HCT116 (cell line): ENCODE measurements at regions not wholly inside any gene's neighbourhood (a gene's known extent, or its start where the extent isn't known, plus 50 kb on each side); places are given as distances from the start of the nearest gene placed in this dataset.

ENCODE experiments used
- EGR1 ChIP-seq: IDR thresholded peaks from 2 replicates; pipeline ENCODE4 v1.6.1; 2012; ENCODE audit warnings: low read depth
- EZH2 ChIP-seq: fragments of 200-600 bp; sonication (generic); IDR thresholded peaks from 2 replicates; pipeline ENCODE4 v1.6.1; 2017; ENCODE audit warnings: antibody characterized with exemption, mixed run types
- POLR2A ChIP-seq: IDR thresholded peaks from 2 replicates; pipeline ENCODE4 v1.7.0; 2011; ENCODE audit warnings: borderline replicate concordance; ENCODE audit not compliant: insufficient read depth, insufficient read length; ENCODE audit errors: extremely low read depth
- POLR2AphosphoS5 ChIP-seq: IDR thresholded peaks from 2 replicates; pipeline ENCODE4 v1.6.1; 2011; ENCODE audit warnings: mild to moderate bottlenecking, low read depth, low read length, moderate library complexity
- RAD21 ChIP-seq: IDR thresholded peaks from 2 replicates; pipeline ENCODE4 v1.6.1; 2012; ENCODE audit warnings: low read depth, mild to moderate bottlenecking
- SIN3A ChIP-seq: IDR thresholded peaks from 2 replicates; pipeline ENCODE4 v1.6.1; 2012; ENCODE audit warnings: low read depth
- SRF ChIP-seq: IDR thresholded peaks from 2 replicates; pipeline ENCODE4 v1.6.1; 2012; ENCODE audit warnings: low read depth
- TCF7L2 ChIP-seq: IDR thresholded peaks from 2 replicates; pipeline ENCODE4 v1.7.0; 2011; ENCODE audit warnings: borderline replicate concordance, inconsistent platforms; ENCODE audit not compliant: insufficient read depth, insufficient read length; ENCODE audit errors: extremely low read depth
- YY1 ChIP-seq: IDR thresholded peaks from 2 replicates; pipeline ENCODE4 v1.6.1; 2011; ENCODE audit warnings: low read length, low read depth, moderate library complexity, mild to moderate bottlenecking; ENCODE audit not compliant: insufficient replicate concordance; ENCODE audit errors: extremely low read depth
- TF ChIP-seq, protein P1 (sequence below), 3 experiments: fragments of 200-600 bp in 1 of 3; sonication (generic) in 1 of 3; IDR thresholded peaks in 2 of 3; conservative IDR thresholded peaks in 1 of 3; 2 replicates each; pipeline ENCODE4 v1.5.1; 2012 to 2017; ENCODE audit warnings: low read depth in 2 of 3, low read length in 2 of 3, antibody characterized with exemption in 1 of 3, borderline replicate concordance in 1 of 3, control low read depth in 1 of 3, mild to moderate bottlenecking in 1 of 3, mixed read lengths in 1 of 3, mixed run types in 1 of 3, moderate library complexity in 1 of 3; ENCODE audit not compliant: insufficient read depth in 1 of 3
- TF ChIP-seq, protein P2 (sequence below): IDR thresholded peaks from 2 replicates; pipeline ENCODE4 v1.6.1; 2012
- TF ChIP-seq, protein P3 (sequence below): IDR thresholded peaks from 2 replicates; pipeline ENCODE4 v1.6.1; 2012; ENCODE audit warnings: low read depth

DNA sequence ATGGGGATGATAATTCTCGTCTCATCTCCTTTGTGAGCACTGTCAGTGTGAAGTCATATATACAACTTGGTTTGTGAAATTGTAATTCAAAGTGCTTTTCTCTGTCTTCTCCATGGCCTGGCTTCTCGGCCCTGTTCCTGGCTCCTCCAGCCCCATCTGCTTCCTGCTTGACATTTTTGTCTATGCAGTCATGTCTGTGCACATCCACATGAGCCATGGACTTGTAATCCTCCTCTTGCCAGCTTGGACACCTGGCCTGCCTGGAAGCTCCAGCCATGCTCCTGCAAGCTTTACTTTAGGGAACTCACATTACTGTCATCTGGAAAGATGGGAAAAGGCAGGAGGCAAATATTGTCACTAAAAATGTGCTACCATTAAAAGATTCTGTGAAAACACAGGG, 576.0 kb upstream of the DPP6 start:
- TF ChIP-seq, protein P1, sequence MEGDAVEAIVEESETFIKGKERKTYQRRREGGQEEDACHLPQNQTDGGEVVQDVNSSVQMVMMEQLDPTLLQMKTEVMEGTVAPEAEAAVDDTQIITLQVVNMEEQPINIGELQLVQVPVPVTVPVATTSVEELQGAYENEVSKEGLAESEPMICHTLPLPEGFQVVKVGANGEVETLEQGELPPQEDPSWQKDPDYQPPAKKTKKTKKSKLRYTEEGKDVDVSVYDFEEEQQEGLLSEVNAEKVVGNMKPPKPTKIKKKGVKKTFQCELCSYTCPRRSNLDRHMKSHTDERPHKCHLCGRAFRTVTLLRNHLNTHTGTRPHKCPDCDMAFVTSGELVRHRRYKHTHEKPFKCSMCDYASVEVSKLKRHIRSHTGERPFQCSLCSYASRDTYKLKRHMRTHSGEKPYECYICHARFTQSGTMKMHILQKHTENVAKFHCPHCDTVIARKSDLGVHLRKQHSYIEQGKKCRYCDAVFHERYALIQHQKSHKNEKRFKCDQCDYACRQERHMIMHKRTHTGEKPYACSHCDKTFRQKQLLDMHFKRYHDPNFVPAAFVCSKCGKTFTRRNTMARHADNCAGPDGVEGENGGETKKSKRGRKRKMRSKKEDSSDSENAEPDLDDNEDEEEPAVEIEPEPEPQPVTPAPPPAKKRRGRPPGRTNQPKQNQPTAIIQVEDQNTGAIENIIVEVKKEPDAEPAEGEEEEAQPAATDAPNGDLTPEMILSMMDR (IDR thresholded peaks at IDR 0.05 in 2 of 3, conservative IDR thresholded peaks at IDR 0.05 in 1 of 3; ENCODE audit: borderline replicate concordance in 1 of 3, insufficient read depth in 1 of 3, low read depth in 2 of 3, low read length in 2 of 3), result no peak
- TF ChIP-seq POLR2A (no peak), SRF (no peak), SIN3A (no peak), RAD21 (no peak), EZH2 (no peak), POLR2AphosphoS5 (no peak), TCF7L2 (no peak), EGR1 (no peak), YY1 (no peak)
- TF ChIP-seq, protein P2, sequence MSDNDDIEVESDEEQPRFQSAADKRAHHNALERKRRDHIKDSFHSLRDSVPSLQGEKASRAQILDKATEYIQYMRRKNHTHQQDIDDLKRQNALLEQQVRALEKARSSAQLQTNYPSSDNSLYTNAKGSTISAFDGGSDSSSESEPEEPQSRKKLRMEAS, result no peak
- TF ChIP-seq, protein P3, sequence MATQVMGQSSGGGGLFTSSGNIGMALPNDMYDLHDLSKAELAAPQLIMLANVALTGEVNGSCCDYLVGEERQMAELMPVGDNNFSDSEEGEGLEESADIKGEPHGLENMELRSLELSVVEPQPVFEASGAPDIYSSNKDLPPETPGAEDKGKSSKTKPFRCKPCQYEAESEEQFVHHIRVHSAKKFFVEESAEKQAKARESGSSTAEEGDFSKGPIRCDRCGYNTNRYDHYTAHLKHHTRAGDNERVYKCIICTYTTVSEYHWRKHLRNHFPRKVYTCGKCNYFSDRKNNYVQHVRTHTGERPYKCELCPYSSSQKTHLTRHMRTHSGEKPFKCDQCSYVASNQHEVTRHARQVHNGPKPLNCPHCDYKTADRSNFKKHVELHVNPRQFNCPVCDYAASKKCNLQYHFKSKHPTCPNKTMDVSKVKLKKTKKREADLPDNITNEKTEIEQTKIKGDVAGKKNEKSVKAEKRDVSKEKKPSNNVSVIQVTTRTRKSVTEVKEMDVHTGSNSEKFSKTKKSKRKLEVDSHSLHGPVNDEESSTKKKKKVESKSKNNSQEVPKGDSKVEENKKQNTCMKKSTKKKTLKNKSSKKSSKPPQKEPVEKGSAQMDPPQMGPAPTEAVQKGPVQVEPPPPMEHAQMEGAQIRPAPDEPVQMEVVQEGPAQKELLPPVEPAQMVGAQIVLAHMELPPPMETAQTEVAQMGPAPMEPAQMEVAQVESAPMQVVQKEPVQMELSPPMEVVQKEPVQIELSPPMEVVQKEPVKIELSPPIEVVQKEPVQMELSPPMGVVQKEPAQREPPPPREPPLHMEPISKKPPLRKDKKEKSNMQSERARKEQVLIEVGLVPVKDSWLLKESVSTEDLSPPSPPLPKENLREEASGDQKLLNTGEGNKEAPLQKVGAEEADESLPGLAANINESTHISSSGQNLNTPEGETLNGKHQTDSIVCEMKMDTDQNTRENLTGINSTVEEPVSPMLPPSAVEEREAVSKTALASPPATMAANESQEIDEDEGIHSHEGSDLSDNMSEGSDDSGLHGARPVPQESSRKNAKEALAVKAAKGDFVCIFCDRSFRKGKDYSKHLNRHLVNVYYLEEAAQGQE, result no peak
